GM21619 (cell line): ENCODE measurements at regions not wholly inside any gene's neighbourhood (a gene's known extent, or its start where the extent isn't known, plus 50 kb on each side); places are given as distances from the start of the nearest gene placed in this dataset.

Source experiments
- ATAC-seq: cut with Tn5 transposase; IDR thresholded peaks from one replicate; pipeline ENCODE4 v1.9.1; 2021; ENCODE audit not compliant: unreplicated experiment

GRCh38 chr4:157564771-157565170 is 344.2 kb downstream of the GRIA2 start:
- no peak for ATAC-seq

DNA sequence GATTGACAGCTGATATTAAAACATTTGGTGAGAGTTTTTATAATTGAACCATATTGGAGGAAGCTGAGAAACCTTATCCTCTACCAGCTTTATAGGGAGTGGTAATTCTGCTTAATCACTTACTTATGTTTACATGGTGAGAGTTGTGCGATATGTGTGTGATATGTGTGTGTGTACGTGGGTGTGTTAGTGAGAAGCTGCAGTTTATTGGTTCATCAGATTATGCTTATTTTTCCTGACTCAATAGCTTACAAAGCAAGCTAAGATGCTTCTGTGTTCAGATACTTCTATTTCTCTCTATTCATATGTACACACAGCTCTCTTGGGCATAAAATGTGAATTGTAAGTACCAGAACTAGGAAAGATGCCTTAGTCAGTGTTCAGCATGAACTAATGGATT is 343.7 kb downstream of the GRIA2 start:
- no peak for ATAC-seq

GRCh38 chr4:157558016-157558415 is 337.5 kb downstream of the GRIA2 start:
- no peak for ATAC-seq

DNA sequence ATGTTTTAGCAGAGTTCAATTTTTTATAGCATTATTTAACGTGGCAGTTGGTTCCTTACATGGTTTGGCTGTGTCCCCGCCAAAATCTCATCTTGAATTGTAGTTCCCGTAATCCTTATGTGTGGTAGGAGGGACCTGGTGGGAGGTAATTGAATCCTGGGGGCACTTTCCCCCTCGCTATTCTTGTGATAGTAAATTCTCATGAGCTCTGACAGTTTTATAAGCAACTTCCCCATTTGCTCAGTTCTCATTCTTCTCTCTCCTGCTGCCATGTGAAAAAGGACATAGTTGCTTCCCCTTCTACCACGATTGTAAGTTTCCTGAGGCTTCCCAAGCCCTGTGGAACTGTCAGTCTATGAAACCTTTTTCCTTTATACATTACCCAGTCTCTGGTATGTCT is 329.5 kb downstream of the GRIA2 start:
- ATAC-seq: no peak

DNA sequence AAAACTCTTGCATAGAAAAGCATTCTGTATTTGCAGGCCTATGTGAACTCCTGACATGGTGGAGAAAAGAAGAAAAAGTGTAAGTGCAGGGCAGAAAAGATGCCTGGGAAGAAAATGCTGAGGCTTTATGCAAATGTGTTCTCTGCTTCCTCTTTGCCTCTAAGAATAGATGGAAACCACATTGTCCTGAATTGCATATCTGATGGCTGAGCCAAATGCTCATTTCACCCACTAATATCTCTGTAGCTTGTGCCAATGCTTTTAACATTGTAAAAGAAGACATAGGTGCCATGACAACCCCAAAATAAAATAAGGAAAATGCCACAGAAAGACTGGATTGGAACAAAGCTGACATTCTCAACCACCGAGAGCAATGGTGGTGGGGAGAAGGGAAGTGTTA is 307.4 kb downstream of the GRIA2 start:
- no peak for ATAC-seq

DNA sequence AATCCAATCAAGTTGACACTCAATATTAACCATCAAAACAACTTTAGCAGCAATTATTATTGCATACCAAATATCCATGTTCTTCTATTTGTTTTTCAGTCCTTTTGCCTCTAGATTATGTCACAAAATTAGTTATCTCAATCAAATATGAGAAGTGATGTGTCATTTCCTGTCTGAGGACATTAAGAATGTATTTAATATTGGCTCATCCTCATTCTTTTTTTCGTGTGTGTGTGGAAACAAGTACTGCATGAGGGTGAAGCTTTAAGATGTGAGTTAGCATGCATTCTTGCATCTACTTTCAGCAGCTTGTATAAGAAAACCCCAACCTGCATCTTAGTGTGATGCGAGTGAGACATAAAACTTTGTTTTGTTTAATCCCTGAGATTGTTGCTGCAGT is 301.4 kb downstream of the GRIA2 start:
- ATAC-seq: no peak

DNA sequence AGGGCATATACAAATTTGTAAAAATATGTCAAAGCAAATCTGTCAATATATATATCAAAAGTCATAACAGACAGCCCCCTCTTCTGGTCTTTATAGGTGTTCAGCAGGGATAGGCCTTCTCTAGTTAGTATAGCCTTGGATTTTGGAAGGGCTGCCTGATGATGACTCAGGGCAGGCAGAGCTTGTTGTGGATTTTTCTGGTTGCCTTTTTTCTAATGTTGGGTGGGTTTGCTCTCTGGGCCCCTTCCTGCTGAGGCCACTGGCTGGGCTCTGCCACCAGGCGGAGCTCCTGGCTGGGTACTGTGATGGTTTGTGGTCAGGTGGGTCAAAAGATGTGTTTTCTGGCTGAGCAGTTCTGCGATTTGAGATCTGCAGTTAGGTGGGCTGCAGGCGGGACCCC is 294.2 kb downstream of the GRIA2 start:
- ATAC-seq: no peak

- ATAC-seq: no peak
Observed at GRCh38 chr4:157509341-157509740, 288.8 kb downstream of the GRIA2 start.

DNA sequence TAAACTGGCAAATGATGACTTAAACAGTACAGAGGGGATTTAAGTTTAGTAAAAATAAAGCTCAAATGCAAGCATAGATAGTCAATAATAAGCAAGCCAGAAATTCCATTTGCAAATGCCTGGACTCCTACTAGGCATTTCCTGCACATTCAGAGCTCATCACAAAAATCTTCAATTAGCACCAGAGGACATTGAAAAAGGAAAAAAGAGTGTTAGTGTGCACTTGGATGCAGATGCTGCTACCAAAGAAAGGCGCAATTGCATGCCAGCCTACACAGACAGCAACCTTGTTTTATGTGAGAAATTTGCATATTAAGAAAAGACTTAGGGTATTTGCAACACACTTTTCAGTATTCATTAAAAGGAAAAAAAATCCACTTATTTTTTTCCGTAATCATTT is 282.1 kb downstream of the GRIA2 start:
- ATAC-seq: no peak

GRCh38 chr4:157459785-157460184 is 239.3 kb downstream of the GRIA2 start:
- no peak for ATAC-seq

DNA sequence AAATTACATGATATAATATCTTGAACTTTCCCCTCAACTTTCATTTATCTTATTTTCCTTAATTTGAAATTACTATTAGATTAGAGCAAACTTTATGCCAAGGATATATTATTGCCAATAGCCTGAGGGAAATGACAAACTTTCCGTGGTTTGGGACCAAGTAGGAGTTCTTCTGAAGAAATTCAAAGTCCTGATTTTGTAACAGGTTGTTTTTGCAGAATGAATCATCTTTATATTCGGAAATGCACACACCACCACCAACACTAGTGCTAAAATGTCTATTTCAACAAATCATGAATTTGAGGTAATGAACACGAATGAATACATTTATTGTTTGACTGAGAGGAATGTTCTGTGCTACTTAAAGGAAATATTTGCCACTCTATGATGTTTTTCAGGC is 226.7 kb downstream of the GRIA2 start:
- ATAC-seq: no peak

DNA sequence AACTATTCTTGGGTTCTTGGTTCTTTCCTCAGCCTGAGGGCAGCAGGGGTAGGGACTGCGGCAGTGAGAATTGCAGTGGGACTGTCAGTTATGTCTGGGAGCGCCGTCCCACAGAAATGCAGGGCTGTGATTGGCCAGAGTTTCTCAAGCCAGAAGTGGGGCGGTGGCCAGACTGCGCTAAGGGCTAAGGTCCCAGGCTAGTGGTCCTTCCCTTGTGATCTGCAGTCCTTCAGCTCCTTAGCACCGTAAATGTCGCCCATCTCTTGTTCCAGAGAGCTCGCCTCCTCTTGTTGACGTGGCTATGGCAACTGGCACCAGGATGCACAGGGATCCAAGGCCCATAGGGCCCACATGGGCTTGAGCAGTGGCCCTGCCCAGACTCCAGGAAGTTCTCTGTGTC is 223.5 kb downstream of the GRIA2 start:
- no peak for ATAC-seq

DNA sequence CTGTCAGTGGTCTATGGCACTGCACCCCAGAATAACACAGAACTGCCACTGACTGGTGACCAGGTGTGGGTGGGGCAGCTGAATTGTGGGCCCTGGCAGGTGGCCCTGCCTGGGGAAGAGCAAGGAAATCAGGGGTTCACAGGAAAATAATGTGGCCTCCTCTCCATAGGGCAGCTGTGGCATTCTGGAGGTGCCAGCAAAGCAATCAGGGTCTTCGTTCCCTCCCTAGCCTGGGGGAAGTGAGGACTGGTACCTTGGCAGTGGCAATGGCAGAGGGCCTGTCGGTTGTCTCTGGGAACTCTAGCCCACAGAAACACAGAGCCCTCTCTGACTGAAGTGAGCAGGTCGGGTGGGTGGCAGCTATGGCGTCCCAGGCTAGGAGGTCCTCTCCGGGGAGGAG is 223.0 kb downstream of the GRIA2 start:
- ATAC-seq: no peak

GRCh38 chr4:157425897-157426296 is 205.4 kb downstream of the GRIA2 start:
- ATAC-seq: no peak

DNA sequence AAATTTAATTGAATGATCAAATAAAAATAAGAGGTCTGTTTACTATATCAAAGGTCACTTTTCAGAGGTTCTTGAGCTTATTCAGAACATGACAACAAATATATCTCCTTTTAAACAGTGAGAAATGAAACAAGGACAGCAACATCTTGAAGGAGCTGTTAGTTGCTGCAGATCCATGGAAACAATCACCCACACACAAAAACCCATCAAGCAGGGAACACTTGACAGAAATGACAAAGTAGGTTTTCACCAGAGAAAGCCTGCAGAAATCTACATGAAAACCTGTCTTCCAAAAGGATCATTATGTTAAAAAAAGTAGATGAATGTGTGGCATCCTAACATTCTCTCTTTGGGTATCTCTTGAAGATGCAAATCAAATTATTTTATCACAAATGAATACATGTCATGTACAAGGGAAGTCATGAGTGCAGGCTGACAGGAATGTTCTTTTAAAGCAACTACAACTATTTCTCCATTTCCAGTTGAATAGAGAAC is 203.0 kb downstream of the GRIA2 start:
- no peak for ATAC-seq

GRCh38 chr4:157421365-157421764 is 200.8 kb downstream of the GRIA2 start:
- no peak for ATAC-seq
